NCI-H1417 (cell line): ENCODE measurements at regions not wholly inside any gene's neighbourhood (a gene's known extent, or its start where the extent isn't known, plus 50 kb on each side); places are given as distances from the start of the nearest gene placed in this dataset.

Experiments used
- DNase-seq, 3 experiments: peaks; one replicate each; lab custom pipeline; 2025; lab: John Stamatoyannopoulos, UW

- no peak for DNase-seq
Observed at GRCh38 chr10:47230957-47231356, 69.0 kb upstream of the GDF10 start.

- DNase-seq, result no peak
Observed at GRCh38 chr10:47231414-47231813, 68.6 kb upstream of the GDF10 start.

- no peak for DNase-seq
Observed at GRCh38 chr10:47233631-47234030, 66.4 kb upstream of the GDF10 start.

- no peak for DNase-seq
Observed at GRCh38 chr10:47235484-47235883, 64.5 kb upstream of the GDF10 start.

GRCh38 chr10:47237316-47238260 lies 62.4 kb upstream of the GDF10 start:
- DNase-seq, result no peak

- DNase-seq, result no peak
Observed at GRCh38 chr10:47238331-47239095, 61.5 kb upstream of the GDF10 start.

GRCh38 chr10:47239211-47239610 lies 60.8 kb upstream of the GDF10 start:
- no peak for DNase-seq

GRCh38 chr10:47240173-47240572 lies 59.8 kb upstream of the GDF10 start:
- DNase-seq, result no peak

- no peak for DNase-seq
Observed at GRCh38 chr10:47241256-47241655, 58.7 kb upstream of the GDF10 start.

GRCh38 chr10:47241946-47242867 lies 57.8 kb upstream of the GDF10 start:
- DNase-seq, result no peak

- DNase-seq, result no peak
Observed at GRCh38 chr10:47243356-47243755, 56.6 kb upstream of the GDF10 start.

- DNase-seq, result peak in 1 of 3 experiments; percentile 10
Observed at GRCh38 chr10:47243791-47244190, 56.2 kb upstream of the GDF10 start.

GRCh38 chr10:47244560-47245500 lies 55.2 kb upstream of the GDF10 start:
- no peak for DNase-seq

GRCh38 chr10:47245731-47246350 lies 54.2 kb upstream of the GDF10 start:
- no peak for DNase-seq

- no peak for DNase-seq
Observed at GRCh38 chr10:47246406-47247147, 53.4 kb upstream of the GDF10 start.

GRCh38 chr10:47247148-47248059 lies 52.6 kb upstream of the GDF10 start:
- no peak for DNase-seq

- DNase-seq, result no peak
Observed at GRCh38 chr10:47248386-47249090, 51.5 kb upstream of the GDF10 start.

- no peak for DNase-seq
Observed at GRCh38 chr10:47249881-47250280, 50.1 kb upstream of the GDF10 start.
